WTC11 (cell line): ENCODE measurements at regions not wholly inside any gene's neighbourhood (a gene's known extent, or its start where the extent isn't known, plus 50 kb on each side); places are given as distances from the start of the nearest gene placed in this dataset.

ENCODE experiments used
- USF1 ChIP-seq: sonication (generic); formaldehyde crosslinking; IDR thresholded peaks from 2 replicates; pipeline ENCODE4 v1.8.0; 2022; ENCODE audit warnings: mild to moderate bottlenecking, missing genetic modification reagents
- ZNF671 ChIP-seq: fragments of 250-450 bp; sonication (Bioruptor Pico); IDR thresholded peaks from 2 replicates; pipeline ENCODE4 v1.8.0; 2021; ENCODE audit warnings: mild to moderate bottlenecking
- TF ChIP-seq, protein P1 (sequence below): sonication (generic); formaldehyde crosslinking; IDR thresholded peaks from 2 replicates; pipeline ENCODE4 v1.8.0; 2023; ENCODE audit warnings: missing genetic modification reagents

DNA sequence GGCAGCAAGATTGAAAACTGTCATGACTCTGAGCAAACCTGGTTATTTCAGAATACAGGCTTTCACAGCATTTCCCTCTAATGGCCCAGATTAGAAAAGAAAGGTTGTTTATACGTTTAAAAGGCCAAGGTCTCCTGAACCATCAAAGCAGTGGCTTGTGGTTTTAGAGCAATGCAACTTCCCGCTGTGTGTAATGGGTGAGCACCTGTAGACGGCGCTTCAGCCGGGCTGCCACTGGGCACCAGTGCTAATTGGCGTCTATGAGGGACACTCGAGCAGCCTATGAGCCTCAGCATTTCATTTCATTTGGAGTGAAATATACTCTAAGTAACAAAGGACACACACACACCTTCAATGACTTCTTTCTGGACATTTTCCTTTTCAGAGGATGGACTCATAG is 671.0 kb upstream of the FZD8 start:
- TF ChIP-seq ZNF671 (CRISPR knock-in tag) (no peak), USF1 (CRISPR knock-in tag) (no peak)
- TF ChIP-seq, protein P1, sequence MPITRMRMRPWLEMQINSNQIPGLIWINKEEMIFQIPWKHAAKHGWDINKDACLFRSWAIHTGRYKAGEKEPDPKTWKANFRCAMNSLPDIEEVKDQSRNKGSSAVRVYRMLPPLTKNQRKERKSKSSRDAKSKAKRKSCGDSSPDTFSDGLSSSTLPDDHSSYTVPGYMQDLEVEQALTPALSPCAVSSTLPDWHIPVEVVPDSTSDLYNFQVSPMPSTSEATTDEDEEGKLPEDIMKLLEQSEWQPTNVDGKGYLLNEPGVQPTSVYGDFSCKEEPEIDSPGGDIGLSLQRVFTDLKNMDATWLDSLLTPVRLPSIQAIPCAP = no peak
